8988T (cell line): ENCODE measurements at regions not wholly inside any gene's neighbourhood (a gene's known extent, or its start where the extent isn't known, plus 50 kb on each side); places are given as distances from the start of the nearest gene placed in this dataset.
"Not testable (repeated sequence)": the region's sequence is repeated elsewhere in the genome, so short reads cannot be mapped to it uniquely, and the experiment has no call there.

Source experiments
- DNase-seq: peaks from one replicate; pipeline ENCODE4 v3.0.0; 2011

DNA sequence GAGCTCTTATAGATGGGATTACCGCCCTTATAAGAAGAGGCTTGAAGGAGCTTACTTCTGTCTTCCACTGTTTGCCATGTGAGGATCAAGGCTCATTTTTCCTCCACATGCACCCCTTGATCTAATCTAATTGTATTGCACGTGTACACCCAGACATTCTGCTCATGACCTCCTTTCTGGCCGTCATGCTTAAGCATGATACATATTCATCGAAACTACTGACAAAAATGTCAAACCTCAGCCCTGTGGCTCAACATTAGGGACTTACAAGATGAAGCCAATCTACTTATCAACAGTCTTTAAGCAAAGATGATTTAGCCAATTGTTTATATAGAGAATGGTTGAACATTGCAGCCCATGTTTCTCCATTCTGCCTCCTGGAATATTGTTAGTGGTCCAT lies 127.6 kb downstream of the XCL2 start:
- DNase-seq = no peak

DNA sequence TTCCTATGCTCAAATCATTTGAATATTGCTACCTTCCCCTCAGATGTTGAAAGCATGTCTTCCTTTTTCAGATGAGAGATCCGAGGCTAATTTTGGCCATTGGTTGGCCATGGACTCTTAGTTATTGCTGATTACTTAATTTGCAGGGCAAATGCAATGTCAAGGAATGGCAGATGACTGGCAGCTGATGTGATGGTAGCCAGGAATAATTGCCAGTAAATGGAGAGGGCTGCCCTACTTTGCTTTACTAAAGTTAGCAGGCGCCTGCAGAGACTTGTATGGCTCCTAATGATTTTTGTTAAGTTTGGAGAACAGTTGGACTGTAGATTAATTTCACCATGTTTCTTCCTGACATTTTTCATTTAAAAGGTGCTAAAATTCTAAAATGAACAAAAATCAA lies 128.9 kb downstream of the XCL2 start:
- DNase-seq = no peak

- no peak for DNase-seq
Observed at GRCh38 chr1:168410464-168410863, 129.8 kb downstream of the TBX19 start.

GRCh38 chr1:168408884-168409283 lies 128.2 kb downstream of the TBX19 start:
- peak; percentile 27 for DNase-seq

DNA sequence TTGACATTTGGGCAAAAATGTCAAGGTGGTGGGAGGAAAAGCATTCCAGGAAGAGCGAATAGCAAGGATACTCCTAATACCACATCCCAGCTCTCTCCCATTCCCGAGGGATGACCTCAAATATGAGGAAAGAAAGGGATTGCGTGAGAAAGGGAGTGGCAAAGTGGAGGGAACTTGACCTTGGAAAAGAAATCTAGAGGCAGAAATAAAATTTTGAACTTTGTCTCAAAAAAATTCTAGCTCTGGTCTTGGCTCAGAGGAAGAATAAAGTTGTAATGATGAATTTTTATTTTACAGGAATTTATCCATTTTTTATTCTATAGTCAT lies 127.8 kb downstream of the TBX19 start:
- no peak for DNase-seq

- no peak for DNase-seq
Observed at GRCh38 chr1:168407832-168408538, 127.3 kb downstream of the TBX19 start.

GRCh38 chr1:168405906-168406549 lies 125.4 kb downstream of the TBX19 start:
- DNase-seq = no peak

- no peak for DNase-seq
Observed at GRCh38 chr1:168403140-168403539, 122.5 kb downstream of the TBX19 start.

DNA sequence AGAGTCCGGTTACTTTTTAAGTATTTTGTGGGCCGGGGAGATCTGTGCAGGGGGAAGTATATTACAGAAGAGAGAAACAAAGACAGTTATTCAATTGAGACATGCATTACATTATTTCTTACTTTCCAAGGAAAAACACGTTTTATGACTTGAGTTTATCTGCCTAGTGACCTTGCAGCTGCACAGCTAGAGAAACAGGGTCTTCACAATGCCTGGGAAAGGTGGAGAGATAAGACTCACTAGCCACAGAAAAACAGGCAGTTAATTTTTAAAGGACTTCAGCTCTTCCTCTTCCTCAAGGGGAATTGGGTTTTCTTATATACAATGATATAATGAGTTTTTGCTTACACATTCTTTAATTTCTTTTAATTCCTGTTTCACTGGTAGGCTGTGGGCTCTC lies 121.8 kb downstream of the TBX19 start:
- not testable (repeated sequence) for DNase-seq

- DNase-seq = no peak
Observed at GRCh38 chr1:168401341-168401740, 120.7 kb downstream of the TBX19 start.

- DNase-seq = no peak
Observed at GRCh38 chr1:168400139-168400538, 119.5 kb downstream of the TBX19 start.

GRCh38 chr1:168397806-168398205 lies 117.1 kb downstream of the TBX19 start:
- DNase-seq = no peak

GRCh38 chr1:168396940-168397684 lies 116.4 kb downstream of the TBX19 start:
- no peak for DNase-seq

GRCh38 chr1:168396508-168396907 lies 115.8 kb downstream of the TBX19 start:
- DNase-seq = no peak

DNA sequence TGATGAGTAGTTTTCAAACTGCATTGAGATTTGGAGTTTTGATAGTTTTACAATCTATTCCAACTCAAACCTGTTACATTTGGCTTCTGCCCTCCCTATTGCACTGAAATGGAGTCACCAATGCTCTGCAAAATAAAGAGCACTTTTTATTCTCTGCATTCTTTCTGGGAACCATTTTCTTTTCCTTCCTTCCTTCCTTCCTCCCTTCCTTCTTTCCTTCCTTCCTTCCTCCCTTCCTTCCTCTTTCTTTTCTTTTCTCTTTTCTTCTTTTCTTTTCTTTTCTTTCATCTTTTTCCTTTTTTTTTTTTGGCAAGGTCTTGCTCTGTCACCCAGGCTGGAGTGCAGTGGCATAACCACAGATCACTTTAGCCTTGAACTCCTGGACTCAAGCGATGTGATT lies 114.2 kb downstream of the TBX19 start:
- no peak for DNase-seq

- no peak for DNase-seq
Observed at GRCh38 chr1:168392958-168393549, 112.4 kb downstream of the TBX19 start.

DNA sequence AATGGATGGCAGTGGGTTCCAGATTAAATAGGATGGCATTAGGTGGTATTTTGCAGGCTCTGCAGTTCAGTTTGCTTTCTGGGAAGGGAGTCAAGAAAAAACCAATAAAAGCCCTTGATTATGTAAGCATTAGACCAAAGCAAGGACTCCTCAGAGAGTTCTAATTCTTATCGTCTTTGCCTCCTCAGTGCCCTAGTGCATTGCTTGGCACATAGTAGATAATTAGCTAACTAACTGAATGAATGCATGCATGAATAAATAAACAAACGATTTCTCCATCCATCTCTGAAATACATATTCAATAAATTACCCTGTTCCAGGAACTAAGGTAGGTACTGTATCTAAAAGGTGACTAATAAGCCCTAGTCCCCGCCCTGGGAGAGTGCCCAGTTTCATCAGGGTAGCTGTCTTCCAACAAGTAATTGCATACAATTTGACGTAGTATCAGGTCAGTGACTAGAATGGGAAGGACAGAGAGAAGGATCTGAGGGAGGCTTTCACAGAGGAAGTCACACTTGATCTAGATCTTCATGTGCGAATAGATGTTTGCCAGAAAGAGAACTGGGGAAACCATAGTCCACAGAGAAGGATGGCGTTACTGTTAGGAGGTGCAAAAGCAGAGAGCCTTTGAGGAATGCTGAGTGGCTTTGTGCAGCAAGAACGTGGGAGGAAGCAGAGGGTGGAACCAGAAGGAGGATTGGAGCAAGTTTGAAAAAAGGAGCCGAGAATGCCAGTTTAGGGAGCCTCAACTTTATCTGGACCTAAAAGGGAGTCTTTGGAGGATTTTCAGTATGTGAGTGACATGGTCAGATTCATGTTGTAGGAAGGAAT lies 111.4 kb downstream of the TBX19 start:
- DNase-seq = no peak

GRCh38 chr1:168390271-168390670 lies 109.6 kb downstream of the TBX19 start:
- DNase-seq = no peak

- no peak for DNase-seq
Observed at GRCh38 chr1:168387781-168388760, 107.4 kb downstream of the TBX19 start.

- no peak for DNase-seq
Observed at GRCh38 chr1:168386949-168387586, 106.4 kb downstream of the TBX19 start.

- DNase-seq = no peak
Observed at GRCh38 chr1:168386492-168386891, 105.8 kb downstream of the TBX19 start.
